ENCODE measurements at regions not wholly inside any gene's neighbourhood (a gene's known extent, or its start where the extent isn't known, plus 50 kb on each side); places are given as distances from the start of the nearest gene placed in this dataset.

GRCh38 chr12:89796798-89797382 lies 88.3 kb upstream of the ATP2B1 start:
- intact Hi-C loops (cut with DNase I), result no loop called here
- H3K4me1 ChIP-seq, result no peaks in the 10 kb centered on the region
- TF ChIP-seq CTCF (IDR thresholded peaks at IDR 0.05), result no peak
- H3K4me3 ChIP-seq, result no peak overlapping the region
- H3K27ac ChIP-seq, result no peak overlapping the region
- no peak overlapping the region for H3K9ac ChIP-seq (ENCODE audit: low read depth in 2 of 2, low read length in 2 of 2)
- H3K36me3 ChIP-seq, result no peaks in the 10 kb centered on the region
- no peaks in the 10 kb centered on the region for H3K9me3 ChIP-seq
- DNase-seq, result no peak
- no peaks in the 10 kb centered on the region for H3K27me3 ChIP-seq

- intact Hi-C loops (cut with DNase I), result no loop called here
These were observed 85.3 kb upstream of the ATP2B1 start for GRCh38 chr12:89793946-89794345.

DNA sequence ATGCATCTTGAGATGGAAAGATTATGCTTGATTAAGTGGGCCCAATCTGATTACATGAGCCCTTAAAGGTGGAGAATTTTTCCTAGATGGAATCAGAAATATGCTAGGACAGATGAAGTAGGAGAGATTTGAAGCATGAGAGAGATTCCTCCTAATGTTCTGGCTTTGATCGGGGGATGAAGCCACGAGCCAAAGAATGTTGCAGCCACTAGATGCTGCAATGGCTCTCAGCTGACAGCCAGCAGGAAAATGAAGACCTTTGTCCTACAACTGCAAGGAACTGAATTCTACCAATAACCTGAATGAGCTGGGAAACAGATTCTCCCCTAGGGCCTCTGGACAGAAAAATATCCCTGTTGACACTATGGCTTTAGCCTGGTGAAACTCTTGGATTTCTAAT lies 82.6 kb upstream of the ATP2B1 start:
- Histone ChIP-seq H3K4me1 (no peaks in the 10 kb centered on the region), H3K9me3 (no peaks in the 10 kb centered on the region), H3K36me3 (no peaks in the 10 kb centered on the region), H3K27ac (no peak overlapping the region), H3K27me3 (no peaks in the 10 kb centered on the region), H3K4me3 (no peak overlapping the region), H3K9ac (ENCODE audit: low read depth in 2 of 2, low read length in 2 of 2) (no peak overlapping the region)
- no peak for DNase-seq
- TF ChIP-seq CTCF (IDR thresholded peaks at IDR 0.05), result no peak
- intact Hi-C loops (cut with DNase I), result no loop called here

More at GRCh38 chr12:89793946-89794345, 85.3 kb upstream of the ATP2B1 start:
- Histone ChIP-seq H3K36me3 (no peaks in the 10 kb centered on the region), H3K9me3 (no peaks in the 10 kb centered on the region), H3K9ac (ENCODE audit: low read depth in 2 of 2, low read length in 2 of 2) (no peak overlapping the region), H3K4me1 (no peaks in the 10 kb centered on the region), H3K27me3 (no peaks in the 10 kb centered on the region), H3K4me3 (no peak overlapping the region), H3K27ac (no peak overlapping the region)
- no peak for DNase-seq
- no peak for TF ChIP-seq CTCF (IDR thresholded peaks at IDR 0.05)

GRCh38 chr12:89789862-89790261 lies 81.2 kb upstream of the ATP2B1 start:
- H3K4me3 ChIP-seq, result no peak overlapping the region
- TF ChIP-seq CTCF (IDR thresholded peaks at IDR 0.05), result no peak
- H3K9ac ChIP-seq (ENCODE audit: low read depth in 2 of 2, low read length in 2 of 2), result no peak overlapping the region
- H3K36me3 ChIP-seq, result no peaks in the 10 kb centered on the region
- H3K9me3 ChIP-seq, result no peaks in the 10 kb centered on the region
- H3K27me3 ChIP-seq, result no peaks in the 10 kb centered on the region
- H3K4me1 ChIP-seq, result no peaks in the 10 kb centered on the region
- intact Hi-C loops (cut with DNase I), result no loop called here
- DNase-seq, result no peak
- no peak overlapping the region for H3K27ac ChIP-seq

DNA sequence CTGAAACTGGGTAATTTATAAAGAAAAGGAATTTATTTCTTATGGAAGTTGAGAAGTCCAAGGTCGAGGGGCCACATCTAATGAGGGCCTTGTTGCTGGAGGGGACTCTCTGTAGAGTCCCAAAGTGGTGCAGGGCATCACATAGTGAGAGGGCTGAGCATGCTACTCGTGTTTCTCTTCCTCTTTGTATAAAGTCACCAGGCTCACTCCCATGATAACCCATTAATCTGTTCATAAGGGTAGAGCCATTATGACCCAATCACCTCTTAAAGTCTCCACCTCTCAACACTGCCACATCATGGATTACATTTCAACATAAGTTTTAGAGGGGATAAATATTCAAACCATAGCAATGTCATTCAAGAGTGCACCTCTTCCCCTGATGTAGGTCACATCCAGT lies 79.1 kb upstream of the ATP2B1 start:
- no peaks in the 10 kb centered on the region for H3K27me3 ChIP-seq
- intact Hi-C loops (cut with DNase I), result no loop called here
- no peak overlapping the region for H3K9ac ChIP-seq (ENCODE audit: low read depth in 2 of 2, low read length in 2 of 2)
- H3K27ac ChIP-seq, result no peak overlapping the region
- H3K9me3 ChIP-seq, result no peaks in the 10 kb centered on the region
- no peak for TF ChIP-seq CTCF (IDR thresholded peaks at IDR 0.05)
- no peaks in the 10 kb centered on the region for H3K36me3 ChIP-seq
- no peak for DNase-seq
- H3K4me1 ChIP-seq, result no peaks in the 10 kb centered on the region
- no peak overlapping the region for H3K4me3 ChIP-seq

Data from colonic mucosa (tissue), 4 donors.